ENCODE measurements at regions not wholly inside any gene's neighbourhood (a gene's known extent, or its start where the extent isn't known, plus 50 kb on each side); places are given as distances from the start of the nearest gene placed in this dataset.

DNA sequence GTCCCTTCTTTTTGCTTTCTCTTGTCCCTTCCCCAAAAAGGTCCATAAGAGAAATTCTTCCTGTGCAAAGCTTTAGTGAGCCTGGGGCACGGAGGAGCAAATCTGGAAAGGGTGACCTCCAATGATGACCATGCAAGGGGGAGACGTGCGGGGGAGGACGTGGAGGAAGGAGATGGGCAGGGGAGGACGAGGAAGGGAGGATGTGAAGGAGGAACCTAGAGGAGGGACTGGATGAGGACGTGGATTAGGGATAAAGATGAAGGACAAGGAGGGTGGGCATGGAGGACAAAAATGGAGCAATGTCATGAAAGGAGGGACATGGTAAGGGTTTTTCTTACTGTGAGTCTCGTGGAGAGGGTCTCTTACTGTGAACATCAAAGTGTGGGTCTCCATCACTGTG is 139.5 kb downstream of the ERMARD start:
- Histone ChIP-seq H3K4me3 (no peak overlapping the region), H3K9me3 (no peaks in the 10 kb centered on the region), H3K27me3 (no peaks in the 10 kb centered on the region), H3K27ac (no peak overlapping the region), H3K4me1 (no peaks in the 10 kb centered on the region), H3K36me3 (no peaks in the 10 kb centered on the region)
- no peak for DNase-seq (ENCODE audit: low spot score in 2 of 2)
- intact Hi-C loops (cut with DNase I) = no loop called here
- TF ChIP-seq, protein P1, sequence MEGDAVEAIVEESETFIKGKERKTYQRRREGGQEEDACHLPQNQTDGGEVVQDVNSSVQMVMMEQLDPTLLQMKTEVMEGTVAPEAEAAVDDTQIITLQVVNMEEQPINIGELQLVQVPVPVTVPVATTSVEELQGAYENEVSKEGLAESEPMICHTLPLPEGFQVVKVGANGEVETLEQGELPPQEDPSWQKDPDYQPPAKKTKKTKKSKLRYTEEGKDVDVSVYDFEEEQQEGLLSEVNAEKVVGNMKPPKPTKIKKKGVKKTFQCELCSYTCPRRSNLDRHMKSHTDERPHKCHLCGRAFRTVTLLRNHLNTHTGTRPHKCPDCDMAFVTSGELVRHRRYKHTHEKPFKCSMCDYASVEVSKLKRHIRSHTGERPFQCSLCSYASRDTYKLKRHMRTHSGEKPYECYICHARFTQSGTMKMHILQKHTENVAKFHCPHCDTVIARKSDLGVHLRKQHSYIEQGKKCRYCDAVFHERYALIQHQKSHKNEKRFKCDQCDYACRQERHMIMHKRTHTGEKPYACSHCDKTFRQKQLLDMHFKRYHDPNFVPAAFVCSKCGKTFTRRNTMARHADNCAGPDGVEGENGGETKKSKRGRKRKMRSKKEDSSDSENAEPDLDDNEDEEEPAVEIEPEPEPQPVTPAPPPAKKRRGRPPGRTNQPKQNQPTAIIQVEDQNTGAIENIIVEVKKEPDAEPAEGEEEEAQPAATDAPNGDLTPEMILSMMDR (IDR thresholded peaks at IDR 0.05) = no peak

DNA sequence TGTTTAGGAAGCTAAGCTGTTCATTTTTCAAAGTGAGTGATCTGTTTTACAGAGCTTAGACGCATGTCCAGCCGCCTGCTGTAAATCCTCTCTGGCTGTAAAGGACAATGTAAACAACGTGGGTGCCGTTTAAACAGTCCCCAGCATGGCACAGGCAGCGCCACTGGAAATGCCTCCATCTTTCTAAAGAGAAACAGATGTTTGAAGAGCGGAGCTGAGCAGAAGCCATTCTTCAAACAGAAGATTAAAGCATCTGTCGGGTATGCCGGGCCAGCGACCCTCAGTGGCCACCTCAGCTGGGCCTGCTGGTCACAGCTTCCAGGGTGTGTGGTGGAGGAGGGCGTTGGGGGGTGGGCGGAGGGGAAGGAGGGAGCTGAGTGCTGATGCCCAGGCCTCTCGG is 138.6 kb downstream of the ERMARD start:
- no peaks in the 10 kb centered on the region for H3K27me3 ChIP-seq

DNA sequence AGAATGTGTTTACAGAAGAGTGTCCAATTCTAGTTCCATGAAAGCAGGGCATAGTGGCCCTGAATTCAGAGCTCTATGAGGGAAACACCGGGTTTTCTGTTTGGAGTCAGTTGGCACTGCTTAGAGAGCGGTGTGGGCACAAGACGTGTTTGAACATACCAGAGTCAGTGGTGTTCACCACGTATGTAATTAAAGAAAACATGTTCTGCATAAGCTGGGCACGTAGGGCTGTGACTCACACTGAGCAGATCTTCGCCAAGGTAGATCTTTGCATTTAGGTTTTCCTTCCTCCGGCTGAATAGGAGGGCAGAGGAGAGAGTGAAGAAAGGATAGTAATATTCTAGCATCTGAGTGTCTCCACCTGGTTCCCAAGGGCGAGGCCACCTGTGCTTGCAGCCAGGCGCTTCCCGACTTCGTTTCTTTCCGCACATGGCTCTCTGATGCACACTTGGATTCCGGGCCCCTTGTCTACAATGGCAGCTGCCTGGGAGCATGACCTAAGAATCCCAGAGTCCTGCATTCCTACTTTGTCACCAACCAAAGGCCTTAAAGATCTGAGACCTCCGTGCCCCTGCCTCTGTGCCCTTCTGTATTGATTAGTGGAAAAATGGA is 136.2 kb downstream of the ERMARD start:
- TF ChIP-seq, protein P1 (IDR thresholded peaks at IDR 0.05) = no peak
- H3K4me3 ChIP-seq = no peak overlapping the region
- no peaks in the 10 kb centered on the region for H3K4me1 ChIP-seq
- no peak for DNase-seq (ENCODE audit: low spot score in 2 of 2)
- H3K27ac ChIP-seq = no peak overlapping the region
- no peaks in the 10 kb centered on the region for H3K9me3 ChIP-seq
- no peaks in the 10 kb centered on the region for H3K36me3 ChIP-seq
- no peaks in the 10 kb centered on the region for H3K27me3 ChIP-seq
- intact Hi-C loops (cut with DNase I) = no loop called here

More for the DNA sequence above, 138.6 kb downstream of the ERMARD start:
- no peak overlapping the region for H3K4me3 ChIP-seq
- H3K36me3 ChIP-seq = no peaks in the 10 kb centered on the region
- no peaks in the 10 kb centered on the region for H3K4me1 ChIP-seq
- no peak overlapping the region for H3K27ac ChIP-seq
- intact Hi-C loops (cut with DNase I) = no loop called here
- no peaks in the 10 kb centered on the region for H3K9me3 ChIP-seq
- DNase-seq (ENCODE audit: low spot score in 2 of 2) = no peak
- TF ChIP-seq, protein P1 (IDR thresholded peaks at IDR 0.05) = no peak

DNA sequence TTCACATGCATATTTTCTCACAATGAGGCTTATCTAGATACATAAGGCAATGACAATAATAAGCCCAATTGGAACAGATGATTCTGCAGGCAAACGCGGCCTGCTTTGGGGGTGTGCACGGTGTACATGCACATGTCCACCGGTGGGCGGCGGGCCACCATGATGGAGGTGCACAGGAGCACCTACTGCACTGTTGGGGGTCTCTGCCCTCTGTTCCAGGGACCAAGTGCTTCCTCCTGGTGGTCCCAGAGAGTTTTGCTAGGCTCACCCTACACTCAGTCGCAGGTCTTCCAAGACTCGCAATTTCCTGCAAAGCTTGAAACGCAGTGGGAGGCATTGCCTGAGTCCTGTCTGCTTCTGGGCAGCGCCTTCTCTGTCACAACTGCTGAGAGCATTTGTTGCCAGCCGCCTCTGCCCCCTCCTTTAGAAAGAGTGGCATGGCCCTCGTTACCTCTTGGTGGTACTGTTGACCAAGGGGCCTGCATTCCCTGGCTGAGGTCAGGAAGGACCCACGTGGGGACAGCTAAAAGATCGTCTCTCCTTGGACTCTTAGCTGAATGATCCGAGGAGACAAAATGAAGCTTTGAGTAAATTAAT is 135.3 kb downstream of the ERMARD start:
- no peak overlapping the region for H3K4me3 ChIP-seq
- H3K27me3 ChIP-seq = no peaks in the 10 kb centered on the region
- intact Hi-C loops (cut with DNase I) = no loop called here
- H3K9me3 ChIP-seq = no peaks in the 10 kb centered on the region
- no peak overlapping the region for H3K27ac ChIP-seq
- H3K36me3 ChIP-seq = no peaks in the 10 kb centered on the region
- H3K4me1 ChIP-seq = no peaks in the 10 kb centered on the region
- TF ChIP-seq, protein P1 (IDR thresholded peaks at IDR 0.05) = no peak
- DNase-seq (ENCODE audit: low spot score in 2 of 2) = no peak

DNA sequence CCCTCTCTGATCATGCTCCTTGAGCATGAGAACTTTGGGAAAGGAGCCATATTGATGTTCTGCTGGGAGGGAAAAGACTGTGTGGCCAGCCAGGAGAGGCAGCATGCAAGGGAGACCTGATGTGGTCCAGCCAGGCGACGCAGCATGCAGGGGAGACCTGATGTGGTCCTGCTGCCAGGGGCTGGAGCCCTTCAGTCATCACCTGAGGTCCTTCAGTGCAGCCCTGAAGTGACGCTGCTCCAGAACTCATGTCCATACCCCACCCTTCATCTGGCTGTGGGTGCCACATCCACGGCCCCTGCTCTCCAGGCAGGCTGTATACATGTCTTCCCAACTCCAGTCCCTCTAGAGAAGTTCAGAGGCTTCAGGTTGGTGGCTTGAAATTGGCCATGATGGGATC is 134.4 kb downstream of the ERMARD start:
- Histone ChIP-seq H3K4me3 (no peak overlapping the region), H3K27ac (no peak overlapping the region), H3K4me1 (no peaks in the 10 kb centered on the region), H3K27me3 (no peaks in the 10 kb centered on the region), H3K9me3 (no peaks in the 10 kb centered on the region), H3K36me3 (no peaks in the 10 kb centered on the region)
- no peak for DNase-seq (ENCODE audit: low spot score in 2 of 2)
- TF ChIP-seq, protein P1 (IDR thresholded peaks at IDR 0.05) = no peak
- intact Hi-C loops (cut with DNase I) = no loop called here
